HCT116 (cell line): ENCODE measurements at regions not wholly inside any gene's neighbourhood (a gene's known extent, or its start where the extent isn't known, plus 50 kb on each side); places are given as distances from the start of the nearest gene placed in this dataset.

Experiments used
- ATAC-seq: fragments of 200-7000 bp; cut with Tn5 transposase; 2 replicates; pipeline ENCODE4 v1.9.1; 2020; ENCODE audit warnings: mild to moderate bottlenecking, moderate library complexity
- BruUV-seq: library from RNA; stranded (reverse); fragments of 400-500 nt; replicated peaks from 2 replicates; lab custom pipeline; 2021; lab: Mats Ljungman, UMichigan
- CTCF ChIA-PET: fragments of 300-600 bp; sonication (Branson Sonifier 250); formaldehyde crosslinking; loops from one replicate; lab custom pipeline; 2021; ENCODE audit warnings: antibody characterized with exemption; lab: Charles Lee
- POLR2A ChIA-PET: fragments of 300-600, 350-600 bp; sonication (Branson Sonifier 250); formaldehyde crosslinking; loops from one replicate; lab custom pipeline; 2021; ENCODE audit warnings: antibody characterized with exemption; lab: Charles Lee
- RAD21 ChIA-PET, 2 experiments: fragments of 300-600 bp; sonication (Branson Sonifier 250); formaldehyde crosslinking; loops; one replicate each; lab custom pipeline; 2023; ENCODE audit warnings: low total read pairs in 2 of 2; ENCODE audit not compliant: uncharacterized antibody in 2 of 2, unreplicated experiment in 2 of 2, low non-redundant PET in 1 of 2; lab: Charles Lee
- DNase-seq: peaks from one replicate; pipeline ENCODE4 v3.0.0-alpha.2; 2010; ENCODE audit warnings: low read depth, low spot score
- H2AFZ ChIP-seq: fragments of 200-600 bp; shearing (Covaris generic), sonication (generic); 2 replicates; pipeline ENCODE4 v1.6.1; 2017; ENCODE audit warnings: low read depth, mixed run types, mixed read lengths, antibody characterized with exemption, low read length; ENCODE audit not compliant: poor library complexity, severe bottlenecking
- H3K27ac ChIP-seq: 2 replicates; pipeline ENCODE4 v1.5.1; 2012; ENCODE audit warnings: low read depth, low read length
- H3K27me3 ChIP-seq: fragments of 200-600 bp; sonication (generic); 2 replicates; pipeline ENCODE4 v1.6.1; 2016; ENCODE audit warnings: mixed run types, low read length, mixed read lengths; ENCODE audit not compliant: insufficient read depth
- H3K36me3 ChIP-seq, 2 experiments: fragments of 200-500 bp in 1 of 2; fragments of 200-600 bp in 1 of 2; sonication (Bioruptor generic) in 1 of 2; sonication (generic) in 1 of 2; 2 replicates each; pipeline versions ENCODE4 v1.5.1 to v1.6.1; 2014 to 2016; ENCODE audit warnings: low read length in 2 of 2, inconsistent platforms in 1 of 2, mixed read lengths in 1 of 2, mixed run types in 1 of 2; ENCODE audit not compliant: insufficient read depth in 2 of 2, control insufficient read depth in 1 of 2
- H3K4me1 ChIP-seq, 2 experiments: fragments of 200-600 bp in 1 of 2; sonication (generic) in 1 of 2; 2 replicates each; pipeline versions ENCODE4 v1.5.1 to v1.6.1; 2012 to 2017; ENCODE audit warnings: low read length in 2 of 2, inconsistent platforms in 1 of 2, mild to moderate bottlenecking in 1 of 2, mixed read lengths in 1 of 2, mixed run types in 1 of 2, moderate library complexity in 1 of 2; ENCODE audit not compliant: insufficient read depth in 2 of 2, control insufficient read depth in 1 of 2
- H3K4me2 ChIP-seq: fragments of 200-600 bp; sonication (generic); 2 replicates; pipeline ENCODE4 v1.6.1; 2017; ENCODE audit warnings: mixed run types, low read length, mixed read lengths
- H3K4me3 ChIP-seq, 2 experiments: fragments of 200-600 bp in 1 of 2; sonication (generic) in 1 of 2; replicated peaks in 1 of 2; 2 replicates each; pipeline ENCODE4 v1.5.1; 2011 to 2016; ENCODE audit warnings: low read length in 2 of 2, control low read depth in 1 of 2, low read depth in 1 of 2, mild to moderate bottlenecking in 1 of 2, mixed read lengths in 1 of 2, mixed run types in 1 of 2
- H3K79me2 ChIP-seq: fragments of 200-600 bp; sonication (generic); 2 replicates; pipeline ENCODE4 v1.6.1; 2017; ENCODE audit warnings: mild to moderate bottlenecking, mixed run types, low read length, moderate library complexity, mixed read lengths; ENCODE audit not compliant: insufficient read depth
- H3K9ac ChIP-seq: fragments of 200-600 bp; sonication (generic); 2 replicates; pipeline ENCODE4 v1.6.1; 2016; ENCODE audit warnings: low read length, mixed read lengths
- H3K9me2 ChIP-seq: fragments of 200-600 bp; sonication (generic), shearing (Covaris generic); 2 replicates; pipeline ENCODE4 v1.6.1; 2017; ENCODE audit warnings: mixed run types, mild to moderate bottlenecking, moderate library complexity; ENCODE audit not compliant: insufficient read depth
- H3K9me3 ChIP-seq, 2 experiments: fragments of 200-500 bp in 1 of 2; fragments of 200-600 bp in 1 of 2; sonication (Bioruptor generic) in 1 of 2; sonication (generic) in 1 of 2; 2 replicates each; pipeline ENCODE4 v1.6.1; 2014 to 2017; ENCODE audit warnings: low read length in 2 of 2, mixed read lengths in 2 of 2, inconsistent platforms in 1 of 2, low read depth in 1 of 2, mild to moderate bottlenecking in 1 of 2, mixed run types in 1 of 2, moderate library complexity in 1 of 2; ENCODE audit not compliant: control insufficient read depth in 1 of 2, insufficient read depth in 1 of 2
- H4K20me1 ChIP-seq: fragments of 200-600 bp; sonication (generic), shearing (Covaris generic); 2 replicates; pipeline ENCODE4 v1.6.1; 2017; ENCODE audit warnings: mixed run types, mild to moderate bottlenecking, moderate library complexity; ENCODE audit not compliant: insufficient read depth
- CBX3 ChIP-seq: IDR thresholded peaks from 2 replicates; pipeline ENCODE4 v1.6.1; 2012; ENCODE audit warnings: low read depth
- EGR1 ChIP-seq: IDR thresholded peaks from 2 replicates; pipeline ENCODE4 v1.6.1; 2012; ENCODE audit warnings: low read depth
- ELF1 ChIP-seq: IDR thresholded peaks from 2 replicates; pipeline ENCODE4 v1.6.1; 2012; ENCODE audit warnings: low read depth, borderline replicate concordance
- EZH2 ChIP-seq: fragments of 200-600 bp; sonication (generic); IDR thresholded peaks from 2 replicates; pipeline ENCODE4 v1.6.1; 2017; ENCODE audit warnings: antibody characterized with exemption, mixed run types
- EZH2phosphoT487 ChIP-seq: fragments of 200-600 bp; IDR thresholded peaks from 2 replicates; pipeline ENCODE4 v1.6.1; 2018; ENCODE audit warnings: antibody characterized with exemption, borderline replicate concordance
- FOSL1 ChIP-seq: IDR thresholded peaks from 2 replicates; pipeline ENCODE4 v1.6.1; 2012; ENCODE audit warnings: low read depth
- JUND ChIP-seq: IDR thresholded peaks from 2 replicates; pipeline ENCODE4 v1.6.1; 2012
- POLR2A ChIP-seq: IDR thresholded peaks from 2 replicates; pipeline ENCODE4 v1.7.0; 2011; ENCODE audit warnings: borderline replicate concordance; ENCODE audit not compliant: insufficient read depth, insufficient read length; ENCODE audit errors: extremely low read depth
- POLR2AphosphoS5 ChIP-seq: IDR thresholded peaks from 2 replicates; pipeline ENCODE4 v1.6.1; 2011; ENCODE audit warnings: mild to moderate bottlenecking, low read depth, low read length, moderate library complexity
- RAD21 ChIP-seq: IDR thresholded peaks from 2 replicates; pipeline ENCODE4 v1.6.1; 2012; ENCODE audit warnings: low read depth, mild to moderate bottlenecking
- TCF7L2 ChIP-seq: IDR thresholded peaks from 2 replicates; pipeline ENCODE4 v1.7.0; 2011; ENCODE audit warnings: borderline replicate concordance, inconsistent platforms; ENCODE audit not compliant: insufficient read depth, insufficient read length; ENCODE audit errors: extremely low read depth
- ZFX ChIP-seq: fragments of 450-650 bp; IDR thresholded peaks from 2 replicates; pipeline ENCODE4 v1.6.1; 2017
- intact Hi-C: fragments of 100-400 bp; cut with micrococcal nuclease; formaldehyde crosslinking; loops from 2 replicates; pipeline ENCODE4 v1.10.0; 2022
- TF ChIP-seq, protein P1 (sequence below): IDR thresholded peaks from 2 replicates; pipeline ENCODE4 v1.6.1; 2012
- TF ChIP-seq, protein P2 (sequence below): IDR thresholded peaks from 2 replicates; pipeline ENCODE4 v1.6.1; 2011; ENCODE audit warnings: mild to moderate bottlenecking, low read length, moderate library complexity; ENCODE audit not compliant: insufficient replicate concordance; ENCODE audit errors: extremely low read depth
- TF ChIP-seq, protein P3 (sequence below): IDR thresholded peaks from 2 replicates; pipeline ENCODE4 v1.6.1; 2012

DNA sequence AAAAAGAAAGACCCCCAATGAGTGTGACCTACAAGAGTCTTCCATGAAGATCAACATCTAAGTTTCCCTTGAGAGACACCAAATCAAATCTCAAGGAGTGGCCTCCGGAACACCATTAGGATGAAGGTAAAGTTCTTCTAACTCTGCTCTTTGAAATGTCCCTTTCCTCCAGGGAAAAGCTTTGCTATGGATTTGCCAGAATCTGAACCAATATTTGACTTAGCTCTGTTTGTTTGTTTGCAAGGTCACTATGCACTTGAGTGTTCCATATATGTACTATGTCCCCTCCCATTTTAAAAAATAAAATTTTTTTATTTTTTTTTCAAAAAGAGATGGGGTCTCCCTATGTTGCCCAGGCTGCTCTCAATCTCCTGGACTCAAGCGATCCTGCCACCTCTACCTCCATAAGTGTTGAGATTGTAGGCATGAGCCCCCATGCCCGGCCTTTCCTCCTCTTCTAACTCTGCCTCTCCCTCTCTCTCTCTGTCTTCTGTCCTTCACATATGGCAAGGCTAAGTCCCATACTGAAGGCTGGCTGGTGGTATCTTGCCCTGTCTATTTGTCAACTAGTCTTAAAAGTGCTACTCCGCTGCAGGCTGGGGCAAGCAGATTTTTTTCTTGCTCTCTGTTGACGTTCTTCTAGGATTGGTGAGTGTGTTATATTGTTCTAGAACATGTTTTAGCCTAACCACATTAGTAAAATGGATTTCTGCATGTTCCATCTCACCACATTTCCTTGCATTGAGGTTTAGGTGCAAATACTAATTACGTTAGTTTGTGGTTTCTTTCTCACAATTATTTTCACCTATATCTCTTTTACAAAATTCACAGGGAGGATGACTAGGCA, 276.7 kb upstream of the DYNLRB2 start:
- no peak for DNase-seq
- ChIA-PET RAD21 (no interaction called here), CTCF (no interaction called here), POLR2A (no interaction called here)
- ATAC-seq, result no peak
- H3K4me2 ChIP-seq, result no peak overlapping the region
- intact Hi-C loops, result no loop called here
- no peaks in the 10 kb centered on the region for H3K36me3 ChIP-seq
- H3K9ac ChIP-seq, result no peak overlapping the region
- H3K27me3 ChIP-seq, result no peaks in the 10 kb centered on the region
- no peak overlapping the region for H3K4me3 ChIP-seq
- no peaks in the 10 kb centered on the region for H3K9me2 ChIP-seq
- no peak overlapping the region for H2AFZ ChIP-seq
- H3K27ac ChIP-seq, result no peak overlapping the region
- H3K79me2 ChIP-seq, result no peaks in the 10 kb centered on the region
- no peaks in the 10 kb centered on the region for H4K20me1 ChIP-seq
- BruUV-seq, result no TSS peak
- TF ChIP-seq, protein P1, sequence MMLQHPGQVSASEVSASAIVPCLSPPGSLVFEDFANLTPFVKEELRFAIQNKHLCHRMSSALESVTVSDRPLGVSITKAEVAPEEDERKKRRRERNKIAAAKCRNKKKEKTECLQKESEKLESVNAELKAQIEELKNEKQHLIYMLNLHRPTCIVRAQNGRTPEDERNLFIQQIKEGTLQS, result no peak
- TF ChIP-seq ELF1, result no peak
- TF ChIP-seq FOSL1, result no peak
- TF ChIP-seq ZFX, result no peak
- TF ChIP-seq RAD21, result no peak
- TF ChIP-seq POLR2A, result no peak
- no peak for TF ChIP-seq JUND
- no peak for TF ChIP-seq EGR1
- TF ChIP-seq TCF7L2, result no peak
- TF ChIP-seq POLR2AphosphoS5, result no peak
- no peaks in the 10 kb centered on the region for H3K4me1 ChIP-seq
- peaks cover 19 to 47% of the 10 kb centered on the region in 2 experiments; a peak in 2 of 4 replicates for H3K9me3 ChIP-seq

GRCh38 chr16:80263181-80263823, 277.5 kb upstream of the DYNLRB2 start:
- H3K9me3 ChIP-seq, result peaks cover 18 to 44% of the 10 kb centered on the region in 2 experiments; a peak in 2 of 4 replicates
- no peak overlapping the region for H3K27ac ChIP-seq
- ChIA-PET CTCF (no interaction called here), POLR2A (no interaction called here), RAD21 (no interaction called here)
- H3K27me3 ChIP-seq, result no peaks in the 10 kb centered on the region
- intact Hi-C loops, result no loop called here
- no peak overlapping the region for H2AFZ ChIP-seq
- H4K20me1 ChIP-seq, result no peaks in the 10 kb centered on the region
- no TSS peak for BruUV-seq
- DNase-seq (no peak), ATAC-seq (no peak)
- H3K9ac ChIP-seq, result no peak overlapping the region
- no peaks in the 10 kb centered on the region for H3K79me2 ChIP-seq
- no peak overlapping the region for H3K4me3 ChIP-seq
- no peak overlapping the region for H3K4me2 ChIP-seq
- H3K36me3 ChIP-seq, result no peaks in the 10 kb centered on the region
- no peaks in the 10 kb centered on the region for H3K9me2 ChIP-seq
- no peaks in the 10 kb centered on the region for H3K4me1 ChIP-seq
- TF ChIP-seq EZH2phosphoT487 (no peak), RAD21 (no peak), POLR2AphosphoS5 (no peak), ZFX (no peak), CBX3 (no peak), POLR2A (no peak), FOSL1 (no peak), TCF7L2 (no peak), EZH2 (no peak)
- TF ChIP-seq, protein P2, sequence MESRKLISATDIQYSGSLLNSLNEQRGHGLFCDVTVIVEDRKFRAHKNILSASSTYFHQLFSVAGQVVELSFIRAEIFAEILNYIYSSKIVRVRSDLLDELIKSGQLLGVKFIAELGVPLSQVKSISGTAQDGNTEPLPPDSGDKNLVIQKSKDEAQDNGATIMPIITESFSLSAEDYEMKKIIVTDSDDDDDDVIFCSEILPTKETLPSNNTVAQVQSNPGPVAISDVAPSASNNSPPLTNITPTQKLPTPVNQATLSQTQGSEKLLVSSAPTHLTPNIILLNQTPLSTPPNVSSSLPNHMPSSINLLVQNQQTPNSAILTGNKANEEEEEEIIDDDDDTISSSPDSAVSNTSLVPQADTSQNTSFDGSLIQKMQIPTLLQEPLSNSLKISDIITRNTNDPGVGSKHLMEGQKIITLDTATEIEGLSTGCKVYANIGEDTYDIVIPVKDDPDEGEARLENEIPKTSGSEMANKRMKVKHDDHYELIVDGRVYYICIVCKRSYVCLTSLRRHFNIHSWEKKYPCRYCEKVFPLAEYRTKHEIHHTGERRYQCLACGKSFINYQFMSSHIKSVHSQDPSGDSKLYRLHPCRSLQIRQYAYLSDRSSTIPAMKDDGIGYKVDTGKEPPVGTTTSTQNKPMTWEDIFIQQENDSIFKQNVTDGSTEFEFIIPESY, result no peak
- TF ChIP-seq, protein P3, sequence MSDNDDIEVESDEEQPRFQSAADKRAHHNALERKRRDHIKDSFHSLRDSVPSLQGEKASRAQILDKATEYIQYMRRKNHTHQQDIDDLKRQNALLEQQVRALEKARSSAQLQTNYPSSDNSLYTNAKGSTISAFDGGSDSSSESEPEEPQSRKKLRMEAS, result no peak
- TF ChIP-seq, protein P1, result no peak
